ENCODE measurements at regions not wholly inside any gene's neighbourhood (a gene's known extent, or its start where the extent isn't known, plus 50 kb on each side); places are given as distances from the start of the nearest gene placed in this dataset.

DNA sequence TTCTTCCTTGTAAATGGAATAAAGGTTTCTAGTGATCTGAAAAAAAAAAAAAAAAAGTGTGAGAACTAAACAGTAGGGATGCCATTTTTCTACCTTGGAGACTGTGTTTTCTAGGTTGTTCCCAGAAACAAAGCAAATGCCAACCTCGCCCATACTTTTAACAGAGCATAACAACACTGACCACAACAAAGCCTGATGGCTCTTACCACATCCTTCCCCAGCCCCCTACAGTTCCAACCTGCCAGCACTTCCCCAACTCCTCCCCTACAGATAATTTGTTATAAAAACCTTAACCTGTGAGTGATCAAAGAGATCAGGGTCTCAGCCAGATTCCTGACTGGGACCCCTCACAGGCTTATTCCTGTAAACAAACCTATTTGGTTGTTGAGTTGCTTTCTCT, 940.0 kb downstream of the SH3BGRL start (continued):
- TF ChIP-seq, protein P1, sequence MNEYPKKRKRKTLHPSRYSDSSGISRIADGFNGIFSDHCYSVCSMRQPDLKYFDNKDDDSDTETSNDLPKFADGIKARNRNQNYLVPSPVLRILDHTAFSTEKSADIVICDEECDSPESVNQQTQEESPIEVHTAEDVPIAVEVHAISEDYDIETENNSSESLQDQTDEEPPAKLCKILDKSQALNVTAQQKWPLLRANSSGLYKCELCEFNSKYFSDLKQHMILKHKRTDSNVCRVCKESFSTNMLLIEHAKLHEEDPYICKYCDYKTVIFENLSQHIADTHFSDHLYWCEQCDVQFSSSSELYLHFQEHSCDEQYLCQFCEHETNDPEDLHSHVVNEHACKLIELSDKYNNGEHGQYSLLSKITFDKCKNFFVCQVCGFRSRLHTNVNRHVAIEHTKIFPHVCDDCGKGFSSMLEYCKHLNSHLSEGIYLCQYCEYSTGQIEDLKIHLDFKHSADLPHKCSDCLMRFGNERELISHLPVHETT (CRISPR knock-in tag; conservative IDR thresholded peaks at IDR 0.05 in 1 of 2, IDR thresholded peaks at IDR 0.05 in 1 of 2) = no peak
- no peak for TF ChIP-seq SRSF3 (IDR thresholded peaks at IDR 0.05; ENCODE audit: insufficient read depth, low read length)

DNA sequence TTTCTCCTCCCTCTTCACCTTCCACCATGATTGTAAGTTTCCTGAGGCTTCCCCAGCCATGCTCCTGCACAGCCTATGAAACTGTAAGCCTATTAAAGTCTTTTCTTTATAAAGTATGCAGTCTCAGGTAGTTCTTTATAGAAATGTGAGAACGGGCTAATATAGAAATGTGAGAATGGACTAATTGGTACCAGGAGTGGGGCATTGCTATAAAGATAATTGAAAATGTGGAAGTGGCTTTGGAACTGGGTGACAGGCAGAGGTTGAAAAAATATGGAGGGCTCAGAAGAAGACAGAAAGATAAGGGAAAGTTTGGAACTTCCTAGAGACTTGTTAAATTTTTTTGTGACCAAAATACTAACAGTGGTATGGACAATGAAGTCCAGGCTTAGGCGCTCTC, 959.3 kb downstream of the SH3BGRL start:
- H3K9me1 ChIP-seq (ENCODE audit: control insufficient read depth, insufficient read depth, low read length) = no peaks in the 10 kb centered on the region
- no peak overlapping the region for H3K27ac ChIP-seq (ENCODE audit: extremely low read depth, low read depth, low read length)
- H3K4me1 ChIP-seq (replicated peaks in 1 of 2; ENCODE audit: control insufficient read depth in 2 of 2, insufficient read depth in 2 of 2, low read length in 2 of 2) = no peaks in the 10 kb centered on the region
- no peak for ATAC-seq
- POLR2A ChIA-PET = no interaction called here
- intact Hi-C loops (cut with micrococcal nuclease) = no loop called here
- no peak for DNase-seq (ENCODE audit: extremely low read depth in 1 of 4, low spot score in 3 of 4)
- H3K4me3 ChIP-seq = no peak overlapping the region
- in situ Hi-C loops (cut with MboI) = no loop called here
- WGBS (ENCODE audit: insufficient coverage, low coverage, missing lambda C conversion rate) = 0% methylated on average over 2 of the region's 2 CpGs
- TF ChIP-seq HNRNPH1 (optimal IDR thresholded peaks at IDR 0.05; ENCODE audit: low read depth, low read length) (no peak), ZNF707 (CRISPR knock-in tag; conservative IDR thresholded peaks at IDR 0.05) (peak; percentile 67; the same call in 1 of the 2 replicates)
- CTCF ChIA-PET (ENCODE audit: low intra/inter-chr PET ratio) = no interaction called here
- no TSS peak for BruUV-seq (replicated peaks)
- H4K20me1 ChIP-seq (replicated peaks; ENCODE audit: control insufficient read depth, insufficient read depth, low read length) = no peaks in the 10 kb centered on the region
- no peak overlapping the region for H2AFZ ChIP-seq (ENCODE audit: low read depth, low read length)
- no peaks in the 10 kb centered on the region for H3K36me3 ChIP-seq (ENCODE audit: control insufficient read depth, insufficient read depth, low read length)
- no peaks in the 10 kb centered on the region for H3K9me3 ChIP-seq (replicated peaks; ENCODE audit: control insufficient read depth, insufficient read depth, low read depth, low read length)
- no peaks in the 10 kb centered on the region for H3K79me2 ChIP-seq (ENCODE audit: control insufficient read depth, insufficient read depth, low read length)
- no peak overlapping the region for H3K9ac ChIP-seq (ENCODE audit: insufficient read depth in 1 of 2, low read depth in 2 of 2, low read length in 2 of 2)
- H3K4me2 ChIP-seq (ENCODE audit: insufficient read depth, low read length) = no peak overlapping the region
- no peaks in the 10 kb centered on the region for H3K27me3 ChIP-seq (ENCODE audit: control insufficient read depth in 2 of 2, insufficient read depth in 2 of 2, low read length in 2 of 2)
- no peak for FAIRE-seq

All from K562 (cell line).